Stomach (tissue), 8 donors: ENCODE measurements at regions not wholly inside any gene's neighbourhood (a gene's known extent, or its start where the extent isn't known, plus 50 kb on each side); places are given as distances from the start of the nearest gene placed in this dataset.

Experiments
- DNase-seq, 2 donors: peaks; one replicate each; pipeline versions ENCODE4 v3.0.0 to v3.0.0-alpha.2; 2013 to 2019
- H3K27ac ChIP-seq, 5 donors: fragments of 200-600 bp in 4 of 5; sonication (generic) in 4 of 5; one replicate each; pipeline ENCODE4 v1.5.1; 2013 to 2019; ENCODE audit warnings: mild to moderate bottlenecking in 1 of 5, moderate library complexity in 1 of 5
- H3K27me3 ChIP-seq, 3 donors: fragments of 200-600 bp; sonication (generic); one replicate each; pipeline ENCODE4 v1.5.1; 2017 to 2019; ENCODE audit warnings: mixed run types in 1 of 3
- H3K36me3 ChIP-seq, 4 donors: fragments of 200-600 bp; sonication (generic); 1 replicate in 3 of 4; 2 replicates in 1 of 4; pipeline ENCODE4 v1.5.1; 2016 to 2019
- H3K4me1 ChIP-seq, 4 donors: fragments of 200-600 bp; sonication (generic); one replicate each; pipeline ENCODE4 v1.5.1; 2016 to 2019
- H3K4me3 ChIP-seq, 4 donors: fragments of 200-600 bp; sonication (generic) in 3 of 4; one replicate each; pipeline ENCODE4 v1.5.1; 2016 to 2019; ENCODE audit warnings: mild to moderate bottlenecking in 1 of 4
- H3K9me3 ChIP-seq, 4 donors: fragments of 200-600 bp; sonication (generic); one replicate each; pipeline ENCODE4 v1.5.1; 2016 to 2019
- CTCF ChIP-seq, 7 experiments: fragments of 450-650 bp in 4 of 7; fragments of 200-600 bp in 3 of 7; sonication (generic) in 3 of 7; IDR thresholded peaks; one replicate each; pipeline ENCODE4 v1.5.1; 2016 to 2019; ENCODE audit warnings: antibody characterized with exemption in 7 of 7, control low read depth in 2 of 7, mild to moderate bottlenecking in 1 of 7
- EP300 ChIP-seq: sonication (generic); formaldehyde crosslinking; IDR thresholded peaks from one replicate; pipeline ENCODE4 v1.6.1; 2017; ENCODE audit warnings: antibody characterized with exemption
- POLR2A ChIP-seq, 4 donors: fragments of 450-650 bp; IDR thresholded peaks; one replicate each; pipeline ENCODE4 v1.6.1; 2016; ENCODE audit warnings: antibody characterized with exemption in 4 of 4, control low read depth in 2 of 4, mild to moderate bottlenecking in 1 of 4, moderate library complexity in 1 of 4
- POLR2AphosphoS5 ChIP-seq, 3 donors: sonication (generic); formaldehyde crosslinking; IDR thresholded peaks; one replicate each; pipeline ENCODE4 v1.6.1; 2016; ENCODE audit warnings: antibody characterized with exemption in 3 of 3
- WGBS, 5 donors: extraction: QIAGEN DNeasy Blood & Tissue Kit in 3 of 5; methylation state at CpG; one replicate each; pipeline versions ENCODE4 v1.1.5 to v1.1.7; 2013 to 2018; 5-methylcytosine and 5-hydroxymethylcytosine counted together
- intact Hi-C: fragments of 100-400 bp; cut with DNase I; formaldehyde crosslinking; loops from one replicate; pipeline ENCODE4 v1.15.1; 2023; ENCODE audit warnings: low total_unique reads
- donor health status: healthy with polysubstance abuse.
- donor health status: Bipolar disorder and iron deficiency.
- donor health status: healthy.

GRCh38 chr9:38254151-38254550 is 138.4 kb upstream of the ALDH1B1 start:
- Histone ChIP-seq H3K27me3 (no peaks in the 10 kb centered on the region), H3K27ac (no peak overlapping the region), H3K36me3 (no peaks in the 10 kb centered on the region), H3K4me1 (no peaks in the 10 kb centered on the region), H3K4me3 (no peak overlapping the region), H3K9me3 (no peaks in the 10 kb centered on the region)
- WGBS, 5 donors = 60 to 68% (median 63%) methylated on average over 7 of the region's 7 CpGs
- no peak for DNase-seq
- intact Hi-C loops = no loop called here
- TF ChIP-seq CTCF (IDR thresholded peaks at IDR 0.05) = no peak
- TF ChIP-seq EP300 = no peak
- no peak for TF ChIP-seq POLR2AphosphoS5 (IDR thresholded peaks at IDR 0.05)
- TF ChIP-seq POLR2A (IDR thresholded peaks at IDR 0.05) = no peak

GRCh38 chr9:38253200-38253599 is 139.3 kb upstream of the ALDH1B1 start:
- TF ChIP-seq POLR2A (IDR thresholded peaks at IDR 0.05) = no peak
- no peak for TF ChIP-seq CTCF (IDR thresholded peaks at IDR 0.05)
- TF ChIP-seq EP300 = no peak
- TF ChIP-seq POLR2AphosphoS5 (IDR thresholded peaks at IDR 0.05) = no peak
- intact Hi-C loops = no loop called here
- H3K4me3 ChIP-seq = no peak overlapping the region
- no peak for DNase-seq
- no peak overlapping the region for H3K27ac ChIP-seq
- no peaks in the 10 kb centered on the region for H3K9me3 ChIP-seq
- H3K4me1 ChIP-seq = no peaks in the 10 kb centered on the region
- H3K27me3 ChIP-seq = no peaks in the 10 kb centered on the region
- 79 to 91% (median 85%) methylated on average over 7 of the region's 7 CpGs for WGBS, 5 donors
- no peaks in the 10 kb centered on the region for H3K36me3 ChIP-seq

GRCh38 chr9:38251036-38251860 is 141.3 kb upstream of the ALDH1B1 start:
- no peaks in the 10 kb centered on the region for H3K36me3 ChIP-seq
- H3K9me3 ChIP-seq = peaks cover 0 to 5% (median 0%) of the 10 kb centered on the region in 4 donors
- H3K4me3 ChIP-seq = no peak overlapping the region
- 38 to 67% (median 57%) methylated on average over 3 of the region's 3 CpGs for WGBS, 5 donors
- no peak for DNase-seq
- no peaks in the 10 kb centered on the region for H3K4me1 ChIP-seq
- no peaks in the 10 kb centered on the region for H3K27me3 ChIP-seq
- intact Hi-C loops = no loop called here
- TF ChIP-seq POLR2A (IDR thresholded peaks at IDR 0.05) (no peak), EP300 (no peak), CTCF (IDR thresholded peaks at IDR 0.05) (no peak), POLR2AphosphoS5 (IDR thresholded peaks at IDR 0.05) (no peak)
- no peak overlapping the region for H3K27ac ChIP-seq

GRCh38 chr9:38250279-38251035 is 142.0 kb upstream of the ALDH1B1 start:
- intact Hi-C loops = no loop called here
- no peaks in the 10 kb centered on the region for H3K27me3 ChIP-seq
- H3K36me3 ChIP-seq = no peaks in the 10 kb centered on the region
- H3K4me1 ChIP-seq = no peaks in the 10 kb centered on the region
- H3K9me3 ChIP-seq = peaks cover 0 to 5% (median 0%) of the 10 kb centered on the region in 4 donors
- H3K27ac ChIP-seq = no peak overlapping the region
- H3K4me3 ChIP-seq = no peak overlapping the region
- no peak for TF ChIP-seq POLR2AphosphoS5 (IDR thresholded peaks at IDR 0.05)
- no peak for TF ChIP-seq CTCF (IDR thresholded peaks at IDR 0.05)
- TF ChIP-seq POLR2A (IDR thresholded peaks at IDR 0.05) = no peak
- TF ChIP-seq EP300 = no peak
- WGBS, 5 donors = 76 to 90% (median 81%) methylated on average over 10 of the region's 10 CpGs
- no peak for DNase-seq
